DND-41 (cell line): ENCODE measurements at regions not wholly inside any gene's neighbourhood (a gene's known extent, or its start where the extent isn't known, plus 50 kb on each side); places are given as distances from the start of the nearest gene placed in this dataset.

Experiments used
- CTCF ChIP-seq: IDR thresholded peaks from 2 replicates; pipeline ENCODE4 v1.5.1; 2012; ENCODE audit warnings: borderline replicate concordance, low read length, moderate library complexity, mild to moderate bottlenecking; ENCODE audit not compliant: poor library complexity, severe bottlenecking; ENCODE audit errors: extremely low read depth
- EZH2 ChIP-seq: IDR thresholded peaks from 3 replicates; pipeline ENCODE4 v1.6.1; 2012; ENCODE audit warnings: borderline replicate concordance, low read depth, mild to moderate bottlenecking, moderate library complexity, low read length, inconsistent platforms; ENCODE audit not compliant: severe bottlenecking

- no peak for TF ChIP-seq CTCF
- no peak for TF ChIP-seq EZH2
Observed at GRCh38 chr1:221228594-221228993, 349.4 kb downstream of the HLX start.
